Prostate gland (tissue), 2 donors: ENCODE measurements at regions not wholly inside any gene's neighbourhood (a gene's known extent, or its start where the extent isn't known, plus 50 kb on each side); places are given as distances from the start of the nearest gene placed in this dataset.

Source experiments
- CTCF ChIP-seq, 4 experiments: fragments of 200-600 bp in 2 of 4; fragments of 450-650 bp in 2 of 4; sonication (generic) in 2 of 4; IDR thresholded peaks; 1 replicate in 3 of 4; 2 replicates in 1 of 4; pipeline ENCODE4 v1.5.1; 2016 to 2019; ENCODE audit warnings: antibody characterized with exemption in 4 of 4, mild to moderate bottlenecking in 2 of 4, moderate library complexity in 2 of 4
- POLR2A ChIP-seq: fragments of 450-650 bp; IDR thresholded peaks from one replicate; pipeline ENCODE4 v1.6.1; 2016; ENCODE audit warnings: antibody characterized with exemption, mild to moderate bottlenecking
- POLR2AphosphoS5 ChIP-seq: sonication (generic); formaldehyde crosslinking; IDR thresholded peaks from one replicate; pipeline ENCODE4 v1.6.1; 2017; ENCODE audit warnings: antibody characterized with exemption

GRCh38 chr16:77555791-77556190 lies 121.0 kb upstream of the ADAMTS18 start:
- no peak for TF ChIP-seq CTCF (IDR thresholded peaks at IDR 0.05)
- TF ChIP-seq POLR2A = no peak
- TF ChIP-seq POLR2AphosphoS5 = no peak
